Thyroid gland (tissue), 4 donors: ENCODE measurements at regions not wholly inside any gene's neighbourhood (a gene's known extent, or its start where the extent isn't known, plus 50 kb on each side); places are given as distances from the start of the nearest gene placed in this dataset.

ENCODE experiments used
- CTCF ChIP-seq, 6 experiments: fragments of 200-600 bp in 3 of 6; fragments of 450-650 bp in 3 of 6; sonication (generic) in 3 of 6; IDR thresholded peaks; one replicate each; pipeline ENCODE4 v1.5.1; 2016 to 2019; ENCODE audit warnings: antibody characterized with exemption in 6 of 6, mild to moderate bottlenecking in 2 of 6, inconsistent platforms in 1 of 6, moderate library complexity in 1 of 6
- POLR2A ChIP-seq, 2 donors: fragments of 450-650 bp; IDR thresholded peaks; one replicate each; pipeline ENCODE4 v1.6.1; 2017; ENCODE audit warnings: antibody characterized with exemption in 2 of 2, mild to moderate bottlenecking in 2 of 2, moderate library complexity in 1 of 2

- TF ChIP-seq CTCF (IDR thresholded peaks at IDR 0.05) (no peak), POLR2A (IDR thresholded peaks at IDR 0.05) (no peak)
These were observed 640.2 kb upstream of the LUZP2 start for GRCh38 chr11:23856654-23857053.
